ENCODE measurements at regions not wholly inside any gene's neighbourhood (a gene's known extent, or its start where the extent isn't known, plus 50 kb on each side); places are given as distances from the start of the nearest gene placed in this dataset.

GRCh38 chr1:10947691-10948462 lies 64.6 kb upstream of the TARDBP start:
- no peak overlapping the region for H3K18ac ChIP-seq (ENCODE audit: extremely low read depth, low read length)
- no peak overlapping the region for H2BK15ac ChIP-seq (ENCODE audit: low read length)
- no peak overlapping the region for H4K8ac ChIP-seq (ENCODE audit: extremely low read depth, insufficient read depth, low read length)
- DNase-seq (ENCODE audit: low read depth in 1 of 2, low spot score in 2 of 2) (no peak), FAIRE-seq (no peak)
- H3K4me1 ChIP-seq (replicated peaks in 1 of 4; ENCODE audit: control insufficient read depth in 3 of 4, insufficient read depth in 4 of 4, low read length in 3 of 4) = no peaks in the 10 kb centered on the region; a peak in 1 of 7 replicates
- ChIA-PET CTCF (ENCODE audit: partially characterized antibody) (interaction anchor here (1.7 to 4.9 kb wide), 3 partner anchors 11 to 38 kb away, joined by 4 to 29 read pairs (median 11); no protein-coding TSS in a partner anchor), POLR2A (ENCODE audit: partially characterized antibody) (interaction anchor here (0.5 to 0.9 kb wide), 2 partner anchors 63 to 65 kb away, joined by 3 read pairs; partner anchors contain the start of gene TARDBP)
- H2BK12ac ChIP-seq (ENCODE audit: low read depth, low read length) = no peak overlapping the region
- H2BK5ac ChIP-seq (ENCODE audit: low read depth, low read length) = no peak overlapping the region
- no peaks in the 10 kb centered on the region for H3K9me3 ChIP-seq (ENCODE audit: insufficient read depth in 2 of 2, low read depth in 1 of 2, low read length in 1 of 2)
- no peaks in the 10 kb centered on the region for H3K23me2 ChIP-seq (ENCODE audit: low read depth, low read length)
- no peak overlapping the region for H2BK120ac ChIP-seq (replicated peaks; ENCODE audit: low read depth, low read length)
- no peak overlapping the region for H3K4ac ChIP-seq (replicated peaks; ENCODE audit: insufficient read length, low read depth, low read length)
- H4K20me1 ChIP-seq (replicated peaks in 1 of 2; ENCODE audit: control insufficient read depth in 1 of 2, insufficient read depth in 2 of 2, low read length in 2 of 2) = no peaks in the 10 kb centered on the region
- H3K23ac ChIP-seq (ENCODE audit: insufficient read length) = no peak overlapping the region
- no peaks in the 10 kb centered on the region for H3K27me3 ChIP-seq (replicated peaks in 1 of 4; ENCODE audit: control insufficient read depth in 3 of 4, extremely low read depth in 1 of 4, insufficient read depth in 3 of 4, low read length in 3 of 4)
- no peak overlapping the region for H3K4me2 ChIP-seq (ENCODE audit: insufficient read depth in 1 of 2, low read depth in 2 of 2, low read length in 2 of 2)
- H2AK5ac ChIP-seq (ENCODE audit: low read depth, low read length) = no peak overlapping the region
- no peak overlapping the region for H3K9ac ChIP-seq (replicated peaks in 1 of 4; ENCODE audit: extremely low read depth in 1 of 4, low read depth in 3 of 4, low read length in 3 of 4)
- no peak overlapping the region for H2BK20ac ChIP-seq (ENCODE audit: low read length)
- no peak overlapping the region for H3K27ac ChIP-seq (ENCODE audit: low read depth, low read length)
- H3K36me3 ChIP-seq (ENCODE audit: control insufficient read depth in 2 of 4, insufficient read depth in 4 of 4, low read length in 3 of 4) = no peaks in the 10 kb centered on the region
- no peak overlapping the region for H3K14ac ChIP-seq (ENCODE audit: insufficient read length)
- no peak overlapping the region for H3K56ac ChIP-seq (replicated peaks; ENCODE audit: insufficient read length, low read depth, low read length)
- no peak overlapping the region for H4K91ac ChIP-seq (replicated peaks; ENCODE audit: insufficient read length, low read length)
- no peak overlapping the region for H2AFZ ChIP-seq (ENCODE audit: low read length)
- H3K79me1 ChIP-seq (ENCODE audit: low read depth, low read length) = no peaks in the 10 kb centered on the region
- no peak overlapping the region for H3K4me3 ChIP-seq (ENCODE audit: extremely low read depth in 1 of 4, insufficient read depth in 2 of 4, low read depth in 3 of 4, low read length in 4 of 4)
- no peaks in the 10 kb centered on the region for H3K79me2 ChIP-seq (ENCODE audit: control insufficient read depth in 1 of 2, insufficient read depth in 2 of 2, low read length in 2 of 2)
- WGBS, 2 experiments (ENCODE audit: extremely low coverage in 1 of 2, insufficient coverage in 1 of 2, insufficient read length in 1 of 2, insufficient replicate concordance in 2 of 2, low coverage in 1 of 2, low lambda C conversion rate in 2 of 2, missing lambda C conversion rate in 1 of 2) = 93% methylated on average over 19 of the region's 19 CpGs; no CpG with 5 or more reads in 1 of the 2 experiments
- no peak overlapping the region for H4K5ac ChIP-seq (ENCODE audit: insufficient read length, low read depth, low read length)
- TF ChIP-seq YY1 (IDR thresholded peaks at IDR 0.05; ENCODE audit: low read depth, low read length) (no peak), ATF2 (IDR thresholded peaks at IDR 0.05; ENCODE audit: low read length) (no peak), E2F6 (IDR thresholded peaks at IDR 0.05) (no peak), CTCF (IDR thresholded peaks at IDR 0.05; ENCODE audit: control extremely low read depth in 1 of 3, insufficient read depth in 1 of 3, low read depth in 1 of 3, low read length in 3 of 3) (no peak), SRF (IDR thresholded peaks at IDR 0.05; ENCODE audit: low read depth, low read length) (no peak), EZH2 (IDR thresholded peaks at IDR 0.05; ENCODE audit: low read depth, low read length, severe bottlenecking) (no peak), SIRT6 (IDR thresholded peaks at IDR 0.05; ENCODE audit: low read length) (no peak), GTF2F1 (IDR thresholded peaks at IDR 0.05; ENCODE audit: borderline replicate concordance, low read depth, low read length) (no peak)

Measured in H1 (cell line).